ENCODE measurements at regions not wholly inside any gene's neighbourhood (a gene's known extent, or its start where the extent isn't known, plus 50 kb on each side); places are given as distances from the start of the nearest gene placed in this dataset.

DNA sequence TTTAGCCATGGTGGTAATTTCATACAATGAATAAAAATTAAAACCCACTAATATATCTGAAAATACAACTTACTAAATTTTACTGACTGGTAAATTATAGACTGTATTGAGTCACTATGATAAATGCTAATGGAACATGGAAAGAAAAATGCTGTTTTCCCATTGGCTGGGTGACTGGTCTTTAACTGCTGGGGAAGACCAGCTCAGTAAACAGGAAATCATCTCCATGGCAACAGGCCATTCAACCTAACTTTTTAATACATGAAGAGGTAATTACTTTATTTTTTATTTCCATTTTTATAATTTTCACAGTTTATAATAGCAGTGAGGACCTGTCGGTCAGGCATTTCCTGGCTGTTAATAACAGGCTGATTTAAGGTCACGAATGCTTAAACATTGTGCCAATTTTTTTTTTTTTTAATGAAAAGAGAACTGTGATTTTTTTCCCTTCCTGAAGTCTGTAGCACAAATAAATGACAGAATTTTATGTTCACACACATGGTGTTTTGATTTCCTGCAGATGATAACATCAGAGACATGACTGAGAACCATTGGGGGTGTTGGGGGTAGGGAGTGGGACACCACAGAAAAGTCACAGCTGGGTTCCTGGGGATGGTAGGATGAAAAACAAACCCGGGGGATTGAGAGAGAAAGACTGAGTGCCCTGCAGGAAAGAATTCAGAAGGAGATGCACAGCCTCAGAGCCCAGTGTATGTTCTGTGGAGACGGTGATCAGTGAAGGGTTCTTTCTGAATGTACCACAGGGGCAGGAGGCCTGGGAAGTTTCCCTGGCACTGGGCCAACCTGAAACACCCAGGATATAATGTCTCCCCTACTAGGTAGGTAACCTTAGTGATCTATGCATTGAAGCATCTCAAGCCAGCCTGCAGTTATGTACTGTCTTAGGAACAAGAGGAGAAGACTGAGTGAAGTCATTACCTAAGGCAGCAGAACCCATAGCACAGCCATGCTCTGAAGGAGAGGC is 297.1 kb downstream of the COG6 start:
- Histone ChIP-seq H3F3A (ENCODE audit: insufficient read depth) (no peaks in the 10 kb centered on the region), H3K4me2 (ENCODE audit: low read depth, low read length, poor library complexity, severe bottlenecking) (peak overlapping the region; percentile 9), H4K20me1 (ENCODE audit: low read depth, low read length) (no peaks in the 10 kb centered on the region), H3K9me2 (replicated peaks; ENCODE audit: insufficient read depth, low read length) (no peaks in the 10 kb centered on the region), H3K9me3 (ENCODE audit: insufficient read depth, low read length) (no peaks in the 10 kb centered on the region), H3K4me3 (ENCODE audit: insufficient read depth, low read length, poor library complexity, severe bottlenecking) (no peak overlapping the region), H3K27me3 (ENCODE audit: low read length) (no peaks in the 10 kb centered on the region), H3K9ac (ENCODE audit: low read length) (no peak overlapping the region), H3K79me2 (ENCODE audit: insufficient read depth, low read length) (no peaks in the 10 kb centered on the region), H2AFZ (ENCODE audit: low read depth, low read length, severe bottlenecking) (no peak overlapping the region), H3K36me3 (ENCODE audit: low read length) (no peaks in the 10 kb centered on the region), H3K27ac (ENCODE audit: low read depth, low read length) (no peak overlapping the region)
- no peak for TF ChIP-seq EZH2phosphoT487 (conservative IDR thresholded peaks at IDR 0.05; ENCODE audit: low read length)
- TF ChIP-seq, protein P1, sequence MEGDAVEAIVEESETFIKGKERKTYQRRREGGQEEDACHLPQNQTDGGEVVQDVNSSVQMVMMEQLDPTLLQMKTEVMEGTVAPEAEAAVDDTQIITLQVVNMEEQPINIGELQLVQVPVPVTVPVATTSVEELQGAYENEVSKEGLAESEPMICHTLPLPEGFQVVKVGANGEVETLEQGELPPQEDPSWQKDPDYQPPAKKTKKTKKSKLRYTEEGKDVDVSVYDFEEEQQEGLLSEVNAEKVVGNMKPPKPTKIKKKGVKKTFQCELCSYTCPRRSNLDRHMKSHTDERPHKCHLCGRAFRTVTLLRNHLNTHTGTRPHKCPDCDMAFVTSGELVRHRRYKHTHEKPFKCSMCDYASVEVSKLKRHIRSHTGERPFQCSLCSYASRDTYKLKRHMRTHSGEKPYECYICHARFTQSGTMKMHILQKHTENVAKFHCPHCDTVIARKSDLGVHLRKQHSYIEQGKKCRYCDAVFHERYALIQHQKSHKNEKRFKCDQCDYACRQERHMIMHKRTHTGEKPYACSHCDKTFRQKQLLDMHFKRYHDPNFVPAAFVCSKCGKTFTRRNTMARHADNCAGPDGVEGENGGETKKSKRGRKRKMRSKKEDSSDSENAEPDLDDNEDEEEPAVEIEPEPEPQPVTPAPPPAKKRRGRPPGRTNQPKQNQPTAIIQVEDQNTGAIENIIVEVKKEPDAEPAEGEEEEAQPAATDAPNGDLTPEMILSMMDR (IDR thresholded peaks at IDR 0.05; ENCODE audit: insufficient read depth, low read length, poor library complexity, severe bottlenecking) = no peak

DNA sequence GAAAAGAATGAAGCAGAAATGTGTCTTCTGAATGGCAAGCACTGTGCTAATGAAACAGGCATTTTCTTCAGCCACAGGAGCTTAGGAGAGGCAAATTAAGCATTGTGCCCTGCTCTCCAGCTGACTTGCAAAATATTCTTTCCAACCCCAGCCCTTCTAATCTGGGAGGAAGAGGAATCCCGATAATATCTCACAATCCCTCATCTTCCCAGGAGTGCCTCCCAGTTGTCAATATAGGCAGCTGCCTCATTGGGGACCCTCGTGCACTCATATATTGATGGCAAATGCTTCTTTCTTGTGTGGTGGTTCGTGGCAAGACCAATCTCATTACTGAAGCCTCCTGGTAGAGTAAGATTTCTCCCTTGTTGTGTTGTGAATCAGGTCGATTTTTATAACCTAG is 299.0 kb downstream of the COG6 start:
- no peaks in the 10 kb centered on the region for H3K9me3 ChIP-seq (ENCODE audit: insufficient read depth, low read length)

DNA sequence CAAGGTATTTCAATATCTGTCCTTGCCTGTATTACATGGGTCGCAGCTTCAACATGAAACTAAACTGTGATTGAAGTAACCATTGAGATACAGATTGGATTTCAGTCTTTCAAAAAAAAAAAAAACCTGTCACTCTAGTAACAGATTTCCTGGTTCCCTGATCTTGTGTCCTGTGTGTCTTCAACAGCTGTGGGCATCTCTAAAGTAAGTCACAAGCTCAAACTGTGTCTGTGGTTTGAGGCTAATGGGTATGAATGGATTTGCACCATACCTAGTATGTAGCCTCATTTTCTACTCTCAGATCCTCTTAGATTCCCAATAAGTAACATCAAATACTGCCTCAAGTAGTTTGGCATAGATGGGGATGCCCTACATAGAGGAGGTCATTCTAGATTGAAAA is 300.1 kb downstream of the COG6 start:
- Histone ChIP-seq H3K27ac (ENCODE audit: low read depth, low read length) (no peak overlapping the region), H2AFZ (ENCODE audit: low read depth, low read length, severe bottlenecking) (no peak overlapping the region), H3K36me3 (ENCODE audit: low read length) (no peaks in the 10 kb centered on the region), H3K27me3 (ENCODE audit: low read length) (no peaks in the 10 kb centered on the region), H3F3A (ENCODE audit: insufficient read depth) (no peaks in the 10 kb centered on the region), H3K4me2 (ENCODE audit: low read depth, low read length, poor library complexity, severe bottlenecking) (no peak overlapping the region), H3K9me3 (ENCODE audit: insufficient read depth, low read length) (no peaks in the 10 kb centered on the region), H4K20me1 (ENCODE audit: low read depth, low read length) (no peaks in the 10 kb centered on the region), H3K79me2 (ENCODE audit: insufficient read depth, low read length) (no peaks in the 10 kb centered on the region), H3K9me2 (replicated peaks; ENCODE audit: insufficient read depth, low read length) (no peaks in the 10 kb centered on the region), H3K4me3 (ENCODE audit: insufficient read depth, low read length, poor library complexity, severe bottlenecking) (no peak overlapping the region), H3K9ac (ENCODE audit: low read length) (no peak overlapping the region)
- TF ChIP-seq, protein P1 (IDR thresholded peaks at IDR 0.05; ENCODE audit: insufficient read depth, low read length, poor library complexity, severe bottlenecking) = no peak
- TF ChIP-seq EZH2phosphoT487 (conservative IDR thresholded peaks at IDR 0.05; ENCODE audit: low read length) = no peak

More for the DNA sequence above, 299.0 kb downstream of the COG6 start:
- Histone ChIP-seq H3K36me3 (ENCODE audit: low read length) (no peaks in the 10 kb centered on the region), H3K27me3 (ENCODE audit: low read length) (no peaks in the 10 kb centered on the region), H2AFZ (ENCODE audit: low read depth, low read length, severe bottlenecking) (no peak overlapping the region), H3K4me3 (ENCODE audit: insufficient read depth, low read length, poor library complexity, severe bottlenecking) (no peak overlapping the region), H3K9ac (ENCODE audit: low read length) (no peak overlapping the region), H3K9me2 (replicated peaks; ENCODE audit: insufficient read depth, low read length) (no peaks in the 10 kb centered on the region), H3F3A (ENCODE audit: insufficient read depth) (no peaks in the 10 kb centered on the region), H3K27ac (ENCODE audit: low read depth, low read length) (no peak overlapping the region), H4K20me1 (ENCODE audit: low read depth, low read length) (no peaks in the 10 kb centered on the region), H3K79me2 (ENCODE audit: insufficient read depth, low read length) (no peaks in the 10 kb centered on the region), H3K4me2 (ENCODE audit: low read depth, low read length, poor library complexity, severe bottlenecking) (no peak overlapping the region)
- TF ChIP-seq, protein P1 (IDR thresholded peaks at IDR 0.05; ENCODE audit: insufficient read depth, low read length, poor library complexity, severe bottlenecking) = no peak
- TF ChIP-seq EZH2phosphoT487 (conservative IDR thresholded peaks at IDR 0.05; ENCODE audit: low read length) = no peak

Measured in SU-DHL-6 (cell line).